GM19043 (cell line): ENCODE measurements at regions not wholly inside any gene's neighbourhood (a gene's known extent, or its start where the extent isn't known, plus 50 kb on each side); places are given as distances from the start of the nearest gene placed in this dataset.
"Not testable (repeated sequence)": the region's sequence is repeated elsewhere in the genome, so short reads cannot be mapped to it uniquely, and the experiment has no call there.

Source experiments
- ATAC-seq: cut with Tn5 transposase; IDR thresholded peaks from one replicate; pipeline ENCODE4 v1.9.1; 2021; ENCODE audit warnings: low read depth; ENCODE audit not compliant: unreplicated experiment

DNA sequence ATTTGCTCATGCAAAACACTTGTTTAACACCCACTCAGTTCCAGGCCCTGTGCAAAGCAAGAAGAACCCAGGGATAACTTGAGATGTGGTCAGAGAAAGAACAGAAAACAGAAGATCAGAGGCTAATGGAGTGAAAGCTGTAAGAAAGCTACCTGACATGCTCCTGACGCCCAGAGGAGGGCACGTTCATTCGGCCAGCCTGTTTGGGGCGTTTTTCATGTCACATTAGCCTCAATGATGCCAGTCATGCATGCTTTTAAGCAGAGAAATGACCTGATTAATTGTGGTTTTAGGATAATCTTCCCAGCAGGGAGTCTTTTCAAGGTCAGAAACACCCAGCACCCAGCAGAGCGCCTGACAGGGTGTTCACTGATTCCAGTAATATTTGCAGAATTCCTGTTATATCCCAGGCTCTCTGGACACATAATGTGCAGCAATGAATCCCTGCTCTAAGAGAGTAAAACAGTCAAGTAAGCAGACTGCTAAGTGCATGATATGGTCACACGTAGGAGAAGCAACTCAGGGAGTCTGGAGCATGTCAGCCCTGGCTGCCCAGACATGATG lies 320.0 kb downstream of the LRATD1 start:
- no peak for ATAC-seq

- no peak for ATAC-seq
Measured at GRCh38 chr2:14960686-14961324, 328.3 kb downstream of the LRATD1 start.

- no peak for ATAC-seq
Measured at GRCh38 chr2:14967729-14968128, 335.2 kb downstream of the LRATD1 start.

DNA sequence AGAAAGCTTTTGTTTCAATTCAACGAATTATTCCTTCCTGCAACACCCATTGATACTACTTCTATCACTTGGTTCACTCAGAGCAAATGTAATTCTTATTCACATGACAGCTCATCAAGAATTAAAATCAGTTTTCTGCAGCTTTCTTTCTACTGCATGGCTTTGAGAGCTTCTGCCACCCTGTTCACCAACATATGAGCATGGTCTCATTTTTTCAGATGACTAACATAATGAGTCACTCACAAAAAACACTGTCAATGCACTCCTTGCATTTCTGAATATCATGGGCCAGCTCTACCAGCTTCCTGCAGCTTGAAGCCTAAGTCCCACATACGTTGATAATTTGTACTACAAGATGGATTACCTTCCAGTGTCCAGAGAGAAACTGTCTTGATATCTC lies 342.9 kb downstream of the LRATD1 start:
- ATAC-seq, result no peak

DNA sequence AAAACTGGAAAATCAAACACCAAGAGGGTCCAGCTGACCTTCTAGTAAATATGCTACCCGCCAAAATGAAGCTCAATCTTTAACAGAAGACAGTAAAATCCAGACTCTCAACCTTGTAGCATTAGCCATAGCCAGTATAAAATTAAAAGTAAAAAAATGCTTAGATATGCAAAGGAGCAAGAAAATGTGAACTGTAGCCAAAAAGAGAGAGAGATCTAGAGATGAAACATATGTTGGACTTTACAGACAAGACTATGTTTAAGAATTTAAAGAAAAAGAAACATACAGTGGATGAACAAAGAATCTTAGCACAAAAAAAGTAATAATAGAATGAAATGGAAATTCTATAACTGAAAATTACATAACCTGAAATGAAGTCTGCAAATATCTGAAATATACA lies 344.5 kb downstream of the LRATD1 start:
- ATAC-seq, result no peak

- ATAC-seq, result no peak
Measured at GRCh38 chr2:14978845-14979244, 346.3 kb downstream of the LRATD1 start.

DNA sequence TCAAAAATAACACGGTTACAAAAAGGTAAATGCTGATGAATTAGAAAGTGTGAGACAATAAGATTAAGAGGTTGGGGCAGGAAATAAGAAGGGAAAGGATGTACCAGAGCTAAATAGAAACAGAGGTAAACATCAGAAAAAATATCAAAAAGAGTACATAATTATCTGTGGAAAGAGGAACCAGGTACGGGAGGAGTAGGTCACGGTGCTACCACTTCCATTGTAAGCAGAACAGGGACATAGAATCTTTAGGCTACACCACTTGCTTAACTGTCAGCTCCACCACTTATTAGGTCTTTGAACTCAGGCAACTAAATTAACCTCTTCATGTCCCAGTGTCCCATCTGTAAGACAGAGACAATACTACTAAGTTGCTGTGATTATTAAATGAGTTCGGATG lies 350.3 kb downstream of the LRATD1 start:
- ATAC-seq, result no peak

- ATAC-seq, result no peak
Measured at GRCh38 chr2:14988600-14988999, 356.1 kb downstream of the LRATD1 start.

GRCh38 chr2:14991723-14992122 lies 359.2 kb downstream of the LRATD1 start:
- no peak for ATAC-seq

- no peak for ATAC-seq
Measured at GRCh38 chr2:14994721-14995120, 362.2 kb downstream of the LRATD1 start.

- ATAC-seq, result no peak
Measured at GRCh38 chr2:14996351-14997014, 364.0 kb downstream of the LRATD1 start.

DNA sequence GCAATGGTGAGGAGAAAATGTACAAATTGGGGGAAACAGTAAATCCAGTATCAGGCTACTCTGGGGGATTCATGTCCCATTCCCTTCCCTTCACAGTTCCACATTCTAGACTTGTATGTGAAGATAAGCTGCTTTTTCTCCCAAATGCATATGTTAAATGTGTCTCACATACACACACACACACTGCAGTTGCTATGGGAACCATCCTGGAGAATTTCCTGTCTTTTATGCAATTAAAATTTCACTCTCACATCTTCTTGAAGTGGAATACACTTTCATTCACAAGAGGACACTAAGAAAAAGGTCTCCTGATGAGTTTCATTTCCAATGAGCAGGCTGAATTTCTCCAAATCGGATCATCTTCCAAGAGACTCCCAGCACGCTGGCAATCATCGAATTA lies 366.0 kb downstream of the LRATD1 start:
- ATAC-seq, result no peak

- ATAC-seq, result no peak
Measured at GRCh38 chr2:14999114-14999661, 366.7 kb downstream of the LRATD1 start.

DNA sequence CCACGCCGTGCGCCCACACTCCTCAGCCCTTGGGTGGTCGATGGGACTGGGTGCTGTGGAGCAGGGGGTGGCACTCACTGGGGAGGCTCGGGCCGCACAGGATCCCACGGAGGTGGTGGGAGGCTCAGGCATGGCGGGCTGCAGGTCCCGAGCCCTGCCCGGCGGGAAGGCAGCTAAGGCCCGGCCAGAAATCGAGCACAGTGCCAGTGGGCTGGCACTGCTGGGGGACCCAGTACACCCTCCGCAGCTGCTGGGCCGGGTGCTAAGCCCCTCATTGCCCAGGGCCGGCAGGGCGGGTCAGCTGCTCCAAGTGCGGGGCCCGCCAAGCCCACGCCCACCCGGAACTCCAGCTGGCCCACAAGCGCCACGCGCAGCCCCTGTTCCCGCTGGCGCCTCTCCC lies 370.0 kb downstream of the LRATD1 start:
- not testable (repeated sequence) for ATAC-seq

DNA sequence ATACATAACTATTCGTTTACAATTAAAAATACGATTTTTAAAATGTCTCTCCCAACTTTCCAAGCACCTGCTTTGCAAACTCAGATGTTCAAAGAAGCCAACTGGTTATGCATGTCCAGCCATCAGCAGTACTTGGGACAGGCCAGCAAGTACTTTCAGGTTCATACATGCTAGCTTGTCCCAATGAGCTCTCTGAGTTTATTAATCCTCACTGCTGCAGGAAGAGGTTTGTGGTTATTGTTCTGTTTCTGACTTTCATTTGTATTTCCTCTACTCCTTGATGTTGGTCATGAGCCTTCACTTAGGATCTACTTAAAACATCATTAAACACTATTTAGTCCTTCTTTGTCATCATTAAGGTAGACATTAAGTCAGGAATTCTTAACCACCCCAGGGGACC lies 374.1 kb downstream of the LRATD1 start:
- no peak for ATAC-seq

DNA sequence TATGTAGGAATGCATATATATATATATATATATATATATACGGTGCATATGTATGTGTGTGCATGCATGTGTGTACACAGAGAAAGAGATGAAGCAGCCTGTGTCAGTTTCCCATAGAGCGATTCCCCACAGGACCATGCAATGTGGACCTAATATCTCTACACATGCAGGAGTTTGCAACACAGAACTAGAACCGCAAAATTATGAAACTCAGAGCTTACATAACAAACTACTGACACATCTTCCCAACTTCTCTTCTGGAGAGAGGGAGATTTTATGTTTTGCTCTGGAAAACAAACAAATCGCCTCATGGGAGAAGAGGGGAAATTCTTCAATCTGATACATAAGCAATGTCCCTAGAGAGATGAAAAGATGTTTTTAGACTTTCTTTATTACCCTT lies 377.2 kb downstream of the LRATD1 start:
- no peak for ATAC-seq

DNA sequence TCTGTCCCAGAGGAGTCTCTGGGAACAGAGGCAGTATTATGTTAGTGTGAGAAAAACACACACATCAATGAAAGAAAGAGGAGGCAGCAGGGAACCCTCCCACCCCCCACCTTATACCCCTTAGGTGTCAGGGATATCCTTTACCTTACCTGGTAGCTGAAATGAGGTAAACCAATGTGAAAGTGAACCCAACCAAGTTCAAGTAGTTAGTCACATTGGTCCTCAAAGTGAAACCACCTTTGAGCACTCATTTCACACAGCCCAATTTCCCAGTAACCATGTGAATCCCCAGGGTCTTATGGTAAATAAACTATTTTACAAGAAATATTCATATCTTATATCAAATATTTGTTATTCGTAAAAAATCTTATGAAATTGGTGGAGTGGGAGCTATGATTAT lies 377.8 kb downstream of the LRATD1 start:
- ATAC-seq, result no peak

- no peak for ATAC-seq
Measured at GRCh38 chr2:15018814-15019213, 386.3 kb downstream of the LRATD1 start.

GRCh38 chr2:15023221-15023620 lies 390.7 kb downstream of the LRATD1 start:
- ATAC-seq, result no peak

DNA sequence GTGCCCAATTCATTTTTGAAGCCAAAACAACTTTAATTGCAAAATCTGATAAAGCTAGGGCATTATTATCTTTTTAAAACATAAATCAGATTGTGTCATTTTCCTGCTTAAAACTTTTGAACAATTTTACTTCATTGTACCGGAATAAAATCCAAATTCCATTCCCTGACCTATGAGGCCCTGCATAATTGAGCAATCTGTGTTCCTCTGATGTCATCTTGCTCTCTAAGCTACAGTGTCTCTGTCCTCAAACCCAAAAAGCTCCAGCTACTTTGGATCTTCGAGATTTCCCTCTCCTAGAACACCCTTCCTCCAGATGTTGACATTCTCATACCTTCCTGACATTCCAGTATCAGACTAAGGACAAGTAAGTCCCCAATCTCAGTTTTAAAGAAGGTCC lies 395.9 kb downstream of the LRATD1 start:
- ATAC-seq, result no peak

GRCh38 chr2:15031745-15032240 lies 399.3 kb downstream of the LRATD1 start:
- ATAC-seq, result peak; percentile 65

GRCh38 chr2:15034246-15034645 lies 401.7 kb downstream of the LRATD1 start:
- ATAC-seq, result no peak
